HG02981 (cell line): ENCODE measurements at regions not wholly inside any gene's neighbourhood (a gene's known extent, or its start where the extent isn't known, plus 50 kb on each side); places are given as distances from the start of the nearest gene placed in this dataset.
A peak's percentile ranks its signal among the peaks of the same experiment; 100 is the strongest.
"Not testable (repeated sequence)": the region's sequence is repeated elsewhere in the genome, so short reads cannot be mapped to it uniquely, and the experiment has no call there.

Source experiments
- ATAC-seq: cut with Tn5 transposase; IDR thresholded peaks from one replicate; pipeline ENCODE4 v1.9.1; 2021; ENCODE audit warnings: mild to moderate bottlenecking, moderate library complexity; ENCODE audit not compliant: unreplicated experiment

DNA sequence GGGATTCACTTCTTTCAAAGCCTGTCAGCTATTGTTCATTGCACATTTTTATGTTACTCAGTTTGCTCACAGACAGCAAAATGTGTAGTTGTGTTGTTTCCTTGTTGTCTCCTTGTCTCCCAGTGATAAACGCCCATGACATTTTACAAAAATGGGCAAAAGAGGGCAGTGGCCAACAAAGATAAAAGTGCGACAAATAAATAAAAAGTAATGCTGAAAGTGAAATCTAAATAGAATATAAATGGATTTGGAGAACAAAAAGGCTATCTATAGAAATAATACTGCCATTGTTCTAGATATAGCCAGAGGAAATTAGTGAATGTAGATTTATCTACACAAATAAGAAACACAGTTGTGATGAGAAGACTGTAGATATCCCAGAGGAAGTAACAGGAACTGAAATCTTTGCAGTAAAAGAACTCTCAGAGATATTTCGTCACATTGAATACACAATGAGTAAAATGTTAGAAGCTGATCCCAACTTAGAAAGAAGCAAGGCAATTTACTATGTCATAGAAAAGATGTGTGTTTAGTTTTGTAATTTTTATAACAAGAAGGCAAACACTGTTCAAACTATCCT lies 1186.2 kb upstream of the FAM98A start:
- no peak for ATAC-seq

DNA sequence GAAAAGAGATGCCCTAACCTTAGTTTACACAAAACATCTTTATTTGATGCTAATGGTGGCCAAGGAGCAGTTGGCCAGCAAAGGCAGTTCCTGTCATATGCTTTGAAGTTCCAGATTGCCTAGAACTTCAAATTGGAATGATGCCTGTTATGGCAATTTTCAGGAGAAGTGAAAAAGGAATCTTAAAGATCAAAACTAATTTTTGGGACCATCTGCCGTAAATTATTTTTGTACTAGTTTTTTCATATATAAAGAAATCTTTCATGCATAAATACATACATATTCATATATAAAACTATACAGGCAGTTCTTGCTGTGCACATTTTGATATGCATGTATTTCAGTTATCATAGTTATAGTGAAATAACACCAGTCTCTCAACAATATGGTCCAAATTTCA lies 1185.6 kb upstream of the FAM98A start:
- ATAC-seq, result no peak

DNA sequence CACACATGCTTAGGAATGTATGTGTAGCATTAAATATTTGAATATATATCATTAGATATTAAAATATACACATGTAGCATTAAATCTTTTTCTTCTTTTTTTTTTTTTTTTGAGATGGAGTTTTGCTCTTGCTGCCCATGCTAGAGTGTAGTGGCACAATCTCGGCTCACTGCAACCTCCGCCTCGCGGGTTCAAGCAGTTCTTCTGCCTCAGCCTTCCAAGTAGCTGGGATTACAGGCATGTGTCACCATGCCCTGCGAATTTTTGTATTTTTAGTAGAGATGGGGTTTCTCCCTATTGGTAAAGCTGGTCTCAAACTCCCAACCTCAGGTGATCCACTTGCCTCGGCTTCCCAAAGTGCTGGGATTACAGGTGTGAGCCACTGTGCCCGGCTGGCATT lies 1151.6 kb upstream of the FAM98A start:
- ATAC-seq, result not testable (repeated sequence)

DNA sequence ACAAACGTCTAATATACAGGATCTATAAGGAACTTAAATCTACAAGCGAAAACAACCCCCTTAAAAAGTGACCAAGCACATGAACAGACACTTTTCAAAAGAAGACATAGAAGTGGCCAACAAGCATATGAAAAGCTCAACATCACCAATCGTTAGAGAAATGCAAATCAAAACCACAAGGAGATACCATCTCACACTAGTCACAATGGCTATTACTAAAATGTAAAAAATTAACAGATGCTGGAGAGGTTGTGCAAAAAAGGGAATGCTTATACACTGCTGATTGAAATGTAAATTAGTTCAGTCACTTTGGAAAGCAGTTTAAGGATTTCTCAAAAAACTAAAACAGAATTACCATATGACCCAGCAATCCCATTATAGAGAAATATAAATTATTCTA lies 1148.5 kb upstream of the FAM98A start:
- ATAC-seq, result no peak

DNA sequence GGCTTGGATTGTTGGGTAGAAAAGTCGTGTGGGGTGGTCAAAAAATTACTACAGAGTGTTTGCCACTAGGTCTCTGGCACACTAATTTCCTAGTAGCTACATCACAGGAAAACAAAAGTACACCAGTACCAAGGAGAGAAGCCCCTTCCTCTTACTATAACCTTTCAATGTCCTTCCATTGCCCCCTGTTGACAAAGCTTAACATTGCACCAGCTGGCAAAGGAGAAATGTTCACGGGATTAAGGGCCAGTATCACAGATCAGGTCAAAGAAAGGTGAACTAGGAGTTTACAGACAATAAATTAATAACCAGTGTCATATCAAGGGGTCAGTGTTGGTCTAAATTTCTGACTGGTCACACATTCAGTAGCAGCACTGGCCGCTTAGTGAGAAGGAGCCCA lies 1139.6 kb upstream of the FAM98A start:
- ATAC-seq, result no peak

DNA sequence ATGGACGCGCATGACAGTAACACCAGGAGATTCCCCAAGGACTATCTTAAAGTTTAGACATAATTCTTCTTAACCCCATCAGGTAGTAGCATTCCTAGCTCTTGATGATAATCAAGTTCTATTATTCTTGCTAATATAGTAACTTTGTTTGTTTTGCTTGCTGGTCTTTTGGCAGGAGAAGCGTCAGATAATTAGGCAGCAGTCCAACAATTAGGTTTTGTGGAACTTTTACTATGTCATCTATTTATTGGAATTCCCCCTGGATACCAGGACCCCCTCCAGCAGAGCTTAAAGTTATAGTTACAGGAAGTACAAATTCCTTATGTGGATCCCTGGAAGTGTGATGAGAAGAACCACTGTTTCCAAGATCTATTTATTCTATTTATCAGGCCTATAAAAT lies 1138.0 kb upstream of the FAM98A start:
- no peak for ATAC-seq

DNA sequence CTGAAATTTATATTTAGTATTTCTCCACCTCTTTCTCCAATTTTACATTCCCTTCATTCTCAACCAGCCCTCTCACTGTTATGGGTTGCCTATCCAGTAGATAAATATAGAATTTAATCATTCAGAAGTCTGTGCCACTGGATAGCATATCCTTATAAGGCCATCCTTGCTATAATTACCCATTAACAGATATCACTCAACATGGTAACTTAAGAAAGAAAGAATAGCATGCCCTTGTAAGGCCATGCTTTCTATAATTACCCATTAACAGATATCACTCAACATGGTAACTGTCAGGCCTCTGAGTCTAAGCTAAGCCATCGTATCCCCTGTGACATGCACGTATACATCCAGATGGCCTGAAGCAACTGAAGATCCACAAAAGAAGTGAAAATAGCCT lies 1137.4 kb upstream of the FAM98A start:
- peak; percentile 41 for ATAC-seq

DNA sequence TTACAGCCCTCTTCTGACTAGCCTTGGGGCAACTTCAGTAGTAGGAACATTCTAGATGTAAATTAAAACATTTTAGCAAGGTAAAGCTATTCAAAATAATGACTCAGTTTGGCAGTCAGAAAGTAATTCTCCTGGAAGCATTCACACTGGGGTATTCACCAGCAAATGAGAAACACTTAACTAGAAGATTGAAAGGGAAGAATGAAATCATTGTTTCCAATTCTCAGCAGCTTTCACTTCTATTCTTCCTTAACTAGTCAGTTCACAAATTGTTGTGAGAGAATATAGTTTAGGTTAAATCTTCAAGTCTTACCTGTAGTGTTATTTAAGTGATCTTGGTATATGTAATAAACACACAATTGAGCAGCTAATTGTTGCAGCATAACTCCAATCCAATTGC lies 1135.6 kb upstream of the FAM98A start:
- ATAC-seq, result no peak

DNA sequence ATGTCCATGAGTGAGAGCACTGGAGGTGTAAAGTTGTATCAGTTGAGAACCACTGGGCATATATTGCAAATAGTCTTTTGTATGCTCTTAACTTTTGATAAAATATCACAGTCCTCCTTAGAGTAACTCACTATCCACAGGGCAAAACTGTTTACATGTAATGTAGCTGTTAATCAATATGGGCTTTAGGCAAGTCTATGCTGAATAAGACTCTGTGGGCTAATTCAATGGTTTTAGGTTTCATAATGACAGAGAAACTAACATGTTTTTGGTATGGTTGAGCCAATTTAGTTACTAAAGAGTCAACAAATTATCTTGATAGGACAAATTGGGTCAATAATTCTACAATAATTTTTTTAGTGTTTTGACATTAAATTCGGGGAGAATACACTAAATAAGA lies 1134.9 kb upstream of the FAM98A start:
- ATAC-seq, result peak; percentile 56

DNA sequence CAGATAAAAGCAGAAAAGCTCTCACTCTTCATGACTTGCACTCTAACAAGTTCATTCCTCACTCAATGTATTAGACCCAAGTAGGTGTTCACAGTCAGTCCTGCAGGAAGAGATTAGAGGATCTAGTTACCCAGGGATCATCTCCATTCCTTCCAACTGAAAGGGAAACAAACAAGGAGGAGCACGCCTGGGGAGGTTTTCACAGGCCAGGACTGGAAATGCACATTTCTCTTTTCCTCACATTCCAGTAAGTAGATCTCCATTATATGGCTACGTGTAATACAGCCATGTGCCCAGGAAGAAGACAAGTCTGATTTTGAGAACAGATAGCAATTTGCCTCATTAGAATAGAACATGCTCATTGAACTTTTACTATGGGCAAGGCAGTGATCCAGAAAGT lies 1132.2 kb upstream of the FAM98A start:
- no peak for ATAC-seq

DNA sequence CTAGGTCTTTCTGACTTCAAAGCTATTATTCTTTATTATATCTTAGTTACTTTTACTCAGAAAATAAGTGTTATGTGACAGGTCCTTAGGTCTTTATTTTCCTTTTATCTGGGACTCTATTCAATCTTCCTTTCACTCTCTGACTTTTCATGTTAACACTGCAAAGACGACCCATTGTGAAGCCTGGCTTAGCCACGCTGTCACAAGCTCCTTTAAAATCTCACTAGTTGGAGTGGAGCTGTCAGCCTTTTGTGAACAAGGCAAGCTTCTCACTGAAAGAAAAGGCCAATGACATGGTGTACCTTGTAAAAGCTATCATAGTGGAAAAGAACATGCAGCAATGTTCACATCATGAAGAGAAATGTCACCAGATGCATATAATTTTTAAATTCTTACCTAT lies 1130.7 kb upstream of the FAM98A start:
- no peak for ATAC-seq

DNA sequence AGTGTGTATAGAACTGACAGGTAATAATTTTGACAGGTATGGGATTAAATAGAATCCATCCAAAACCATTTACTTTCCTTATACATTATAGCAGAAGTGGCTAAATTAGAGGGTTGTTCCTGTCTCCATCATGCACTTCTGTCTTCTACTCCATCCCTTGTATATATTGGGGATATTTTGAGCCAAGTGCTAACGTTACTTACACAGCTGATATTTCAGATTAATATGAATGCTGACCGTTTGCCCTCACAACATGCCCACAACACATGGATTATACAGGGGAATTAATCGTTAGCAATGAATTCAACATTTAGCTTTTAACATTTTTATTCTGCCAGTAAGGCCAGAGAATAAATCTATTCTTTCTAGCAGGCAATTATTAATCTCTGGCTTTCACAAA lies 1125.0 kb upstream of the FAM98A start:
- no peak for ATAC-seq

DNA sequence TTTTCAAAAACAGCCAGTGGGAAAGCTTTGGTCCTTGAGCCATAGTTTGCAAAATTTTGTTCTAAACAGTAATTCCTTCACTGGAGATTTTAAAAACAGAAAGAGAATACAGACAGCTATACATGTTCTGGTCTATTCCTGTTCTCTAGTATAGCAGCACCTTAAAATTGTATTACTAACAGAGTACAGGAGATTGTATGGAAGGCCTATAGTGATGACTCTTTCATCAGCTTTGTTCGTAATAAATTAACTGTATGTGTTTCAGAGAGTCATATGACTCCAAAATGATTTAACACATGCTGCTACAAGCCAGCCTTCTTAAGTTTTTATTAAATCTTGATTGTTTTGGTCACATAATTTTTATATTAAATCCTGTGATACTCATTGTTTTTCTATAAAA lies 1124.6 kb upstream of the FAM98A start:
- no peak for ATAC-seq

DNA sequence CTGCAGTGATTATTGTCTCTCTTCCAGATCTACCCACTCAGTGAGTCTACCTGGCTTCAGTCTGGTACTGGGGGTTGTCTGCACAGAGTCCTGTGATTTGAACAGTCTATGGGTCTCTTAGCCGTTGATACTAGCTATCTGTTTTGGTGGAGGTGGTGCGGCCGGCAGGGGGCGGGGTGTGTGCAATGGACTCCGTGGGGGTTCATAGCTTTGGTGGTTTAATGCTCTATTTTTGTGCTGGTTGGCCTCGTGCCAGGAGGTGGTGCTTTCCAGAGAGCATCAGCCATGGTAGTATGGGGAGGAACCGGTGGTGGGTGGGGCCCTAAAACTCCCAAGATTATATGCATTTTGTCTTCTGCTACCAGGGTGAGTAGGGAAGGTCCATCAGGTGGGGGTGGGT lies 1120.1 kb upstream of the FAM98A start:
- no peak for ATAC-seq

DNA sequence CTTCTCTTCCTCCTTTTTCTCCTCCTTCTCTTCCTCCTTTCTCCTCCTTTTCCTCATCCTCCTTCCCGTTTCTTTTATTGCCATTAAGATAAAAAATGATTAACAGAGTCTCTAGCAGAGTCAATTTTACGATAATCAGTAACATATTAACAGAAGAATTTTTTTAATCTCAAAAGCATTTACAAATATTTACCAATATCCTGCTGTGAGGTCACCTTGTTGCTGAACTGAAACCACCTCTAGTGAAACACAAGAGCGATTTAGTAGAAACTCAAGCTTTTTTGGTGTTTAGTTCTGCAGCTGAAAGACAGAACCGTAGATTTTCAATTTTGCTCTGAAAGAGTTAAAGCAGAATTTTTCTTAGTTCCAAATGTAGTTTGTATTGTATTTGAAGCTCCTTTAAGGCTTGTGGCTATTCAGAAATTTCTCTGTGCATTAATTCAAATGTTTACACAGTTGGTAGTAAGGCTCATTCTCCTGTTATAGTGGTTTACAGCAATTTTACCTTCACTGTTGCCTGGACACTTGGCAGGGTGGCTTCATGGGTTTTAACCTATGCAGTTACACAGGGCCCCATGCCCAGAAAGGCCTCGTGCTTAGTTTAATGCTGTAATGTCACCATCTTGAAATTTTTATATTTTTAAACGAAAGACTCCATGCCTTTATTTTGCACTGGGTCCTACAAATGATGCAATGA lies 1106.6 kb upstream of the FAM98A start:
- ATAC-seq, result peak; percentile 94

DNA sequence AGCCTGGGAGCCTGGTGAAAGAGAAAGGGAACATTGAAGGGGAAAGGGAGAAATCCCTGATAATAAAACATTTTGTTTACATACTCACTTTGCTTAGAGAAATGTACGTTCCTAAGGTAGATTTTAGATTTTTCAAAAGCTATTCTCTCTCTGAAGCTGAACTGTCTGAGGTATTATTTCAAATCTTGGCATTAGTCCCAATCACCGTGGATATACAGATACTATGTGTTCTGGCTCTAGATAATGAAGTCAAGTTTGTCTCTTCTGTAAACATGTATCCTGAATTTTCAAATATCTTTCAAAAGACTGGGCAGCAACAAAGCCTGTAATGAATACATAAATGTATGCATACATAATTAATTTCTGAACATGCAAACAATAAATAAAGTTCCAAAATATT lies 1104.2 kb upstream of the FAM98A start:
- no peak for ATAC-seq

DNA sequence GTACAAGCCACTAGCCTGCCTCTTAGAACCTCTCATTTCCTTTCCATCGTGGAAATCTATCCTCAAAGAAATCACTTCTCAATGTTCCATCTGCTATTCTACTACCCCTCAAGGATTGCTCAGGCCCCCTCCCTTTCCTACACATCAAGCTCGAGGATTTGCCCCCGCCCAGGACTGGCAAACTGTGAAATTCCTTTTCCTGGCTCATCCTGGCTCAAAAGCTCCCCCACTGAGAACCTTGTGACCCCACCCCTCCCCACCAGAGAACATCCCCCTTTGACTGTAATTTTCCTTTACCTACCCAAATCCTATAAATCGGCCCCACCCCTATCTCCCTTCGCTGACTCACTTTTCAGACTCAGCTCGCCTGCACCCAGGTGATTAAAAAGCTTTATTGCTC lies 1103.3 kb upstream of the FAM98A start:
- not testable (repeated sequence) for ATAC-seq

DNA sequence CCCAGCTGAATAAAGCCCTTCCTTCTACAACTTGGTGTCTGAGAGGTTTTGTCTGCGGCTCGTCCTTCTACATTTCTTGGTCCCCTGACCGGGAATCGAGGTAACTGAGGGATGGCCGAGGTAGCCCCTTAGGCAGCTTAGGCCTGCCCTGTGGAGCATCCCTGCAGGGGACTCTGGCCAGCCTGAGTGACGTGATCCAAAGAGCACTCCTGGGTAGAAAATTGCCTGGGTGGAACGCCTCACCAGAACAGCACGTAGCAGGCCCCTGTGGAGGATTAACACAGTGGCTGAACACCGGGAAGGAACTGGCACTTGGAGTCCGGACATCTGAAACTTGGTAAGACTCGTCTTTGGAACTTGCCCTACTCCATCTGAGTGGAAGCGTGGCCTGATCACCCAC lies 1078.5 kb upstream of the FAM98A start:
- not testable (repeated sequence) for ATAC-seq

DNA sequence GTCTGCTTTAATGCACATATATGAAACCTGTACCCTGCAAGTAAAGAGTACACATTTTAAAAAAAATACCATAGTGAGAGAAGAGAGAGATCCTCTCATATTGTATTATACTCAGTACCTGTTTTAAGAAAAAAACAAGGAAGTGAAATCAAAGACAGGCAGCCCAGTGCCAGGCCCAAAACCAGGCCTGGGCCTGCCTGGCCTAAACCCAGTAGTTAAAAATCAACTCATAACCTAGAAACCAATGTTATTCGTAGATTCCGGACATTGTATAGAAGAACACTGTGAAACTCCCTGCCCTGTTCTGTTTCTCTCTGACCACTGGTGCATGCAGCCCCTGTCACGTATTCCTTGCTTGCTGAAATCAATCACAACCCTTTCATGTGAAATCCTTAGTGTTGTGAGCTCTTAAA lies 1078.0 kb upstream of the FAM98A start:
- ATAC-seq, result peak; percentile 54

DNA sequence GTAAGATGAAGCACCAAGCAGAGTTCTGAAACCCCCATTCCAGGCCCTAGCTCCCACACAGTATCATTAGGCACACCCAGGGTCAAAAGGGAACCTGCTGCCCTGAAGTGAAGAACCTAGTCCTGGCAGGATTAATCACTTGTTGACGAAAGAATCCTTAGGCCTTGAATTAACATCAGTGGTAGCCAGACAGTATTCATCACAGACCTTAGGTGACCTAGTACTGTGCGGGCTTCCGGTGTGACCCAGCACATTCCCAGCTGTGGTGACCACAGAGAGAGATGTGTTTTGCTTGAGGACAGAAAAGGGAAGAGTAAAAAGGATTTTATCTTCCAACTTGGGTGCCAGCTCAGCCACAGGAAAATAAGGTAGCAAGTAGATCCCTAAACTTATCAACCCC lies 1071.4 kb upstream of the FAM98A start:
- no peak for ATAC-seq

DNA sequence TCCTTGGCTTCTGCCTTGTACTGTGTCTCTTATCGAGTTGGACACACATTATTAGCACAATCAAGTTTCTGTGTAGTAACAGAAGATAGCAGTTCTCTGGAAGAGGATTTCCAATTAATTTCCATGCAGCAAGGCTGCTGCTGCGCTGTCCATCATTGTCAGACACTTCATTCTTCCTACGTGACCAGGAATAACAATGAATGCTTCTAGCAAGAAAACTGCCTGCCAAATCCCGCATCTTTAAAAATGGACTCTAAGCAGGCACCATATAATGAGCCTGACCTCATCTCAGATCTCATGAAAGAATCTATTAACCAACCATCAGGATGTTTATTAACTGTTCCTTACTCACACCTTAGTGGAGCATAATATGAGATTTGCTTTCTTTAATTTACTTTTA lies 1067.7 kb upstream of the FAM98A start:
- ATAC-seq, result no peak

DNA sequence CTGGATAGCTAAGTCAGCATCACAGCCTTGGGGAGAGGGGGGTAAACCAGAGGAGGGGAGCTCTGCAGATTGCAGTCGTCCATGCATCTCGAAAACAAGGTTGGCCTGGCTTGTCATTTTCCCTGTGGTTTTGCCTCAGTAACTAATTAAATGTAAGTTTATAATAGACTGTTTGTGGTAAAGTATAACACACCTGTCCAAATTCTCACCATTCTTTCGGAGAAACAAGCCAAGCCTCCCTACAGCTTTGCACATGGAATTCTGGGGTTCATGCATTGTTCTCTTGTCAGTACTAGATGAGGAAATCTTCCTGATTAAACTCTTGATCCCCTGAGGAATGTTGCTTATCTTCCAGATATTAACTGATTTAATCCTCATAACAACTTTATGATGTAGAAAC lies 1065.2 kb upstream of the FAM98A start:
- no peak for ATAC-seq

DNA sequence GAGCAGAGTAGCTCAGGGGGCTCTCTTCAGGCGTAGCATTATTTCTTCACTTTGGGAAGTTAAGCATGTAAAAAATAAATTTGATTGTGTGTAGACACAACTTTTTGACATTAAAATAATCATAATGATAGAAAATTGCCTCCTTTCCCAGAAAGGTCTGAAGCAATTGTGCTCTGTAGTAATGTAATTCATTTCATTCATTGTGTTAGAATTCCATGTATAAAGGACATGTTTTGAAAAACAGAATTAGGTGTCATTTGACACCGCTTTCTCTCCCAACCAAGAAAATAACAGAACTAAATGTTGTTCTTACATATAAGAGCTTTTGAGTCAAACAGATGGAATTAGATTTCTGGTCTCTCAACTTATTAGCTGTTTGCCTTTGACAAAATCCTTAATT lies 1064.2 kb upstream of the FAM98A start:
- no peak for ATAC-seq
